HUES6 (cell line): ENCODE measurements at regions not wholly inside any gene's neighbourhood (a gene's known extent, or its start where the extent isn't known, plus 50 kb on each side); places are given as distances from the start of the nearest gene placed in this dataset.

Experiments used
- H3K27ac ChIP-seq: 2 replicates; pipeline ENCODE4 v1.7.0; 2013; ENCODE audit warnings: low read depth, mild to moderate bottlenecking, low read length, inconsistent platforms
- H3K27me3 ChIP-seq: 2 replicates; pipeline ENCODE4 v1.6.1; 2013; ENCODE audit warnings: low read length; ENCODE audit not compliant: control insufficient read depth, insufficient read depth
- H3K36me3 ChIP-seq: 2 replicates; pipeline ENCODE4 v1.6.1; 2013; ENCODE audit warnings: low read length; ENCODE audit not compliant: control insufficient read depth, insufficient read depth
- H3K4me1 ChIP-seq: 2 replicates; pipeline ENCODE4 v1.6.1; 2013; ENCODE audit warnings: low read length; ENCODE audit not compliant: control insufficient read depth, insufficient read depth
- H3K4me3 ChIP-seq: 2 replicates; pipeline ENCODE4 v1.5.1; 2013; ENCODE audit warnings: low read depth, low read length
- H3K9ac ChIP-seq: one replicate; pipeline ENCODE4 v1.6.1; 2013; ENCODE audit warnings: mild to moderate bottlenecking, low read length
- H3K9me3 ChIP-seq: 2 replicates; pipeline ENCODE4 v1.6.1; 2013; ENCODE audit warnings: low read depth, low read length; ENCODE audit not compliant: control insufficient read depth, insufficient read depth

- no peak overlapping the region for H3K4me3 ChIP-seq
- peaks cover 7% of the 10 kb centered on the region for H3K36me3 ChIP-seq
- H3K27me3 ChIP-seq = no peaks in the 10 kb centered on the region
- no peaks in the 10 kb centered on the region for H3K4me1 ChIP-seq
- H3K9ac ChIP-seq = no peak overlapping the region
- no peak overlapping the region for H3K27ac ChIP-seq
- peaks cover 7% of the 10 kb centered on the region; the same call in 1 of the 2 replicates for H3K9me3 ChIP-seq
Observed at GRCh38 chr2:120844070-120844738, 108.5 kb downstream of the GLI2 start.

GRCh38 chr2:120845277-120845676 lies 109.6 kb downstream of the GLI2 start:
- H3K4me1 ChIP-seq = no peaks in the 10 kb centered on the region
- no peak overlapping the region for H3K9ac ChIP-seq
- H3K27ac ChIP-seq = no peak overlapping the region
- no peak overlapping the region for H3K4me3 ChIP-seq
- peaks cover 7% of the 10 kb centered on the region; the same call in 1 of the 2 replicates for H3K9me3 ChIP-seq
- no peaks in the 10 kb centered on the region for H3K27me3 ChIP-seq
- H3K36me3 ChIP-seq = peaks cover 7% of the 10 kb centered on the region

GRCh38 chr2:120846406-120847095 lies 110.9 kb downstream of the GLI2 start:
- Histone ChIP-seq H3K4me1 (no peaks in the 10 kb centered on the region), H3K4me3 (no peak overlapping the region), H3K36me3 (peaks cover 1% of the 10 kb centered on the region; the same call in 1 of the 2 replicates), H3K9ac (no peak overlapping the region), H3K27ac (no peak overlapping the region), H3K27me3 (no peaks in the 10 kb centered on the region), H3K9me3 (peaks cover 7% of the 10 kb centered on the region; the same call in 1 of the 2 replicates)

- H3K36me3 ChIP-seq = no peaks in the 10 kb centered on the region
- no peaks in the 10 kb centered on the region for H3K4me1 ChIP-seq
- H3K27ac ChIP-seq = no peak overlapping the region
- H3K4me3 ChIP-seq = no peak overlapping the region
- H3K9ac ChIP-seq = no peak overlapping the region
- H3K9me3 ChIP-seq = peaks cover 3% of the 10 kb centered on the region; the same call in 1 of the 2 replicates
- H3K27me3 ChIP-seq = no peaks in the 10 kb centered on the region
Observed at GRCh38 chr2:120847700-120848321, 112.1 kb downstream of the GLI2 start.

GRCh38 chr2:120849278-120849677 lies 113.6 kb downstream of the GLI2 start:
- Histone ChIP-seq H3K9ac (no peak overlapping the region), H3K4me1 (no peaks in the 10 kb centered on the region), H3K9me3 (no peaks in the 10 kb centered on the region), H3K36me3 (no peaks in the 10 kb centered on the region), H3K4me3 (no peak overlapping the region), H3K27ac (no peak overlapping the region), H3K27me3 (no peaks in the 10 kb centered on the region)

GRCh38 chr2:120850551-120850950 lies 114.9 kb downstream of the GLI2 start:
- H3K4me1 ChIP-seq = no peaks in the 10 kb centered on the region
- no peaks in the 10 kb centered on the region for H3K9me3 ChIP-seq
- no peak overlapping the region for H3K27ac ChIP-seq
- H3K27me3 ChIP-seq = no peaks in the 10 kb centered on the region
- H3K4me3 ChIP-seq = no peak overlapping the region
- no peaks in the 10 kb centered on the region for H3K36me3 ChIP-seq
- no peak overlapping the region for H3K9ac ChIP-seq

GRCh38 chr2:120851116-120851773 lies 115.6 kb downstream of the GLI2 start:
- no peak overlapping the region for H3K27ac ChIP-seq
- H3K9me3 ChIP-seq = no peaks in the 10 kb centered on the region
- no peaks in the 10 kb centered on the region for H3K27me3 ChIP-seq

GRCh38 chr2:120852200-120852815 lies 116.6 kb downstream of the GLI2 start:
- Histone ChIP-seq H3K27ac (no peak overlapping the region), H3K27me3 (no peaks in the 10 kb centered on the region), H3K9me3 (no peaks in the 10 kb centered on the region), H3K4me1 (peaks cover 6% of the 10 kb centered on the region), H3K4me3 (no peak overlapping the region), H3K36me3 (no peaks in the 10 kb centered on the region), H3K9ac (no peak overlapping the region)

More at GRCh38 chr2:120851116-120851773, 115.6 kb downstream of the GLI2 start:
- Histone ChIP-seq H3K4me1 (peaks cover 3% of the 10 kb centered on the region), H3K4me3 (no peak overlapping the region), H3K9ac (no peak overlapping the region), H3K36me3 (no peaks in the 10 kb centered on the region)

- no peaks in the 10 kb centered on the region for H3K27me3 ChIP-seq
- no peak overlapping the region for H3K9ac ChIP-seq
- no peaks in the 10 kb centered on the region for H3K36me3 ChIP-seq
- no peak overlapping the region for H3K4me3 ChIP-seq
- H3K9me3 ChIP-seq = no peaks in the 10 kb centered on the region
- H3K27ac ChIP-seq = no peak overlapping the region
- peaks cover 13% of the 10 kb centered on the region for H3K4me1 ChIP-seq
Observed at GRCh38 chr2:120853306-120854013, 117.8 kb downstream of the GLI2 start.

GRCh38 chr2:120854014-120854620 lies 118.4 kb downstream of the GLI2 start:
- Histone ChIP-seq H3K36me3 (no peaks in the 10 kb centered on the region), H3K4me1 (peaks cover 19% of the 10 kb centered on the region), H3K9me3 (no peaks in the 10 kb centered on the region), H3K27ac (no peak overlapping the region), H3K9ac (no peak overlapping the region), H3K4me3 (no peak overlapping the region), H3K27me3 (no peaks in the 10 kb centered on the region)
